GM12878 (cell line): ENCODE measurements at regions not wholly inside any gene's neighbourhood (a gene's known extent, or its start where the extent isn't known, plus 50 kb on each side); places are given as distances from the start of the nearest gene placed in this dataset.
A peak's percentile ranks its signal among the peaks of the same experiment; 100 is the strongest.

Experiments used
- ATAC-seq: fragments of 200-7000 bp; cut with Tn5 transposase; 3 replicates; pipeline ENCODE4 v1.9.1; 2020; ENCODE audit warnings: mild to moderate bottlenecking, moderate library complexity
- BruUV-seq: library from RNA; stranded (reverse); fragments of 400-500 nt; replicated peaks from 2 replicates; lab custom pipeline; 2021; lab: Mats Ljungman, UMichigan
- CTCF ChIA-PET: fragments of 300-600 bp; sonication (Branson Sonifier 250); formaldehyde crosslinking; extraction: SDS; loops from one replicate; lab custom pipeline; 2021; ENCODE audit warnings: inconsistent platforms; lab: Yijun Ruan, JAX
- POLR2A ChIA-PET: fragments of 350-600 bp; formaldehyde crosslinking; extraction: SDS; loops from one replicate; lab custom pipeline; 2021; ENCODE audit warnings: inconsistent platforms; lab: Charles Lee
- RAD21 ChIA-PET: fragments of 300-600 bp; sonication (Branson Sonifier 250); formaldehyde crosslinking; loops from one replicate; lab custom pipeline; 2023; ENCODE audit warnings: antibody characterized with exemption; ENCODE audit not compliant: unreplicated experiment; lab: Charles Lee
- SMC1A ChIA-PET: fragments of 300-600 bp; sonication (Branson Sonifier 250); formaldehyde crosslinking; loops from one replicate; lab custom pipeline; 2023; ENCODE audit not compliant: unreplicated experiment, uncharacterized antibody; lab: Charles Lee
- DNase-seq: peaks from one replicate; pipeline ENCODE4 v3.0.0-alpha.2; 2011; ENCODE audit warnings: low read depth, low spot score
- FAIRE-seq: peaks from 3 replicates; lab custom pipeline; 2011; peaks lifted over from hg19 to GRCh38; lab: Jason Lieb, UNC
- H2AFZ ChIP-seq: 2 replicates; pipeline ENCODE4 v1.6.0; 2011; ENCODE audit warnings: low read depth, low read length, control low read depth; ENCODE audit not compliant: control insufficient read depth
- H3K27ac ChIP-seq: 2 replicates; pipeline ENCODE4 v1.5.1; 2011; ENCODE audit warnings: control low read depth; ENCODE audit not compliant: control insufficient read depth, insufficient read depth
- H3K27me3 ChIP-seq, 2 experiments: replicated peaks in 1 of 2; 2 replicates each; pipeline versions ENCODE4 v1.6.0 to v1.6.1; 2011; ENCODE audit warnings: low read length in 1 of 2; ENCODE audit not compliant: control insufficient read depth in 2 of 2, insufficient read depth in 2 of 2
- H3K36me3 ChIP-seq, 2 experiments: 2 replicates each; pipeline ENCODE4 v1.5.1; 2011; ENCODE audit warnings: low read length in 1 of 2; ENCODE audit not compliant: control insufficient read depth in 2 of 2, insufficient read depth in 2 of 2
- H3K4me1 ChIP-seq: 2 replicates; pipeline ENCODE4 v1.6.1; 2011; ENCODE audit warnings: mild to moderate bottlenecking, low read length, moderate library complexity, mixed read lengths; ENCODE audit not compliant: control insufficient read depth, insufficient read depth
- H3K4me2 ChIP-seq: 2 replicates; pipeline ENCODE4 v1.6.0; 2011; ENCODE audit warnings: control low read depth; ENCODE audit not compliant: control insufficient read depth, insufficient read depth
- H3K4me3 ChIP-seq: fragments of 200-600 bp; sonication (generic); 2 replicates; pipeline ENCODE4 v1.5.1; 2016
- H3K79me2 ChIP-seq: 2 replicates; pipeline ENCODE4 v1.6.0; 2011; ENCODE audit warnings: low read length; ENCODE audit not compliant: control insufficient read depth, insufficient read depth
- H3K9ac ChIP-seq: 2 replicates; pipeline ENCODE4 v1.8.0; 2011; ENCODE audit warnings: low read length, control low read depth, mixed read lengths; ENCODE audit not compliant: control insufficient read depth, insufficient read depth
- H3K9me3 ChIP-seq: replicated peaks from 3 replicates; pipeline ENCODE4 v1.5.1; 2011; ENCODE audit warnings: mild to moderate bottlenecking, low read length; ENCODE audit not compliant: control insufficient read depth, insufficient read depth
- H4K20me1 ChIP-seq: 2 replicates; pipeline ENCODE4 v1.6.0; 2011; ENCODE audit not compliant: control insufficient read depth, insufficient read depth
- CBFB ChIP-seq: IDR thresholded peaks from 2 replicates; pipeline ENCODE4 v1.6.1; 2016; ENCODE audit warnings: antibody characterized with exemption, low read depth
- EZH2 ChIP-seq: IDR thresholded peaks from 2 replicates; pipeline ENCODE4 v1.6.1; 2012; ENCODE audit warnings: low read depth, mild to moderate bottlenecking, control low read depth, inconsistent platforms, low read length, borderline replicate concordance; ENCODE audit not compliant: control insufficient read depth
- IRF3 ChIP-seq: fragments of 450-650 bp; IDR thresholded peaks from 2 replicates; pipeline ENCODE4 v1.6.1; 2014; ENCODE audit warnings: mild to moderate bottlenecking
- KDM1A ChIP-seq: fragments of 200-600 bp; sonication (generic); IDR thresholded peaks from 2 replicates; pipeline ENCODE4 v1.6.1; 2016; ENCODE audit warnings: borderline replicate concordance
- KLF5 ChIP-seq: fragments of 450-650 bp; IDR thresholded peaks from 2 replicates; pipeline ENCODE4 v1.6.1; 2014; ENCODE audit warnings: mild to moderate bottlenecking; ENCODE audit not compliant: partially characterized antibody
- MEF2A ChIP-seq: IDR thresholded peaks from 2 replicates; pipeline ENCODE4 v1.6.1; 2011; ENCODE audit warnings: low read depth, mild to moderate bottlenecking, low read length, moderate library complexity; ENCODE audit not compliant: insufficient read depth
- PKNOX1 ChIP-seq: fragments of 450-650 bp; IDR thresholded peaks from 2 replicates; pipeline ENCODE4 v1.6.1; 2016; ENCODE audit warnings: mild to moderate bottlenecking
- SPI1 ChIP-seq: IDR thresholded peaks from 2 replicates; pipeline ENCODE4 v1.6.1; 2011; ENCODE audit warnings: low read depth, mild to moderate bottlenecking, low read length, moderate library complexity, borderline replicate concordance; ENCODE audit not compliant: insufficient read depth
- SREBF1 ChIP-seq: IDR thresholded peaks from 2 replicates; pipeline ENCODE4 v1.6.1; 2012; ENCODE audit warnings: mild to moderate bottlenecking, low read length
- TARDBP ChIP-seq: IDR thresholded peaks from 2 replicates; pipeline ENCODE4 v1.6.1; 2016; ENCODE audit warnings: borderline replicate concordance
- WGBS: methylation state at CpG from one replicate; pipeline ENCODE4 v1.1.6; 2016; ENCODE audit warnings: low lambda C conversion rate; ENCODE audit not compliant: insufficient replicate concordance, insufficient coverage; ENCODE audit errors: missing lambda C conversion rate; 5-methylcytosine and 5-hydroxymethylcytosine counted together
- in situ Hi-C: fragments of 300-500 bp; cut with MboI; formaldehyde crosslinking; loops from 9 replicates; pipeline ENCODE4 v1.14.3; 2018; ENCODE audit warnings: mixed read lengths
- intact Hi-C: fragments of 100-400 bp; cut with micrococcal nuclease; formaldehyde crosslinking; loops from one replicate; pipeline ENCODE4 v1.14.2; 2022; ENCODE audit not compliant: unreplicated experiment

- ChIA-PET SMC1A (interaction anchor here (0.9 to 1.7 kb wide), 3 partner anchors 14 to 21 kb away, joined by 3 to 6 read pairs (median 3); a partner anchor contains a TSS), RAD21 (interaction anchor here (0.6 to 2.9 kb wide), 3 partner anchors 13 to 44 kb away, joined by 3 to 26 read pairs (median 3); a partner anchor contains a TSS), POLR2A (interaction anchor here (0.6 to 1.5 kb wide), 6 partner anchors 10 to 48 kb away, joined by 3 to 6 read pairs (median 4); a partner anchor contains a TSS), CTCF (interaction anchor here (0.8 to 1.5 kb wide), 2 partner anchors 18 to 71 kb away, joined by 3 read pairs; no protein-coding TSS in a partner anchor)
- FAIRE-seq (no peak), ATAC-seq (no peak), DNase-seq (no peak)
- Histone ChIP-seq H3K9me3 (no peaks in the 10 kb centered on the region), H3K9ac (no peak overlapping the region; the same call in 1 of the 2 replicates), H3K36me3 (no peaks in the 10 kb centered on the region), H2AFZ (peak overlapping the region; percentile 36), H3K4me1 (peaks cover 14% of the 10 kb centered on the region), H3K27me3 (no peaks in the 10 kb centered on the region), H3K4me3 (no peak overlapping the region), H3K4me2 (peak overlapping the region; percentile 31), H3K79me2 (peaks cover 8% of the 10 kb centered on the region), H3K27ac (peak overlapping the region; percentile 96), H4K20me1 (no peaks in the 10 kb centered on the region)
- 44% methylated on average over 8 of the region's 8 CpGs for WGBS
- intact Hi-C loops = no loop called here
- TF ChIP-seq SREBF1 = no peak
- TF ChIP-seq MEF2A = no peak
- no peak for TF ChIP-seq EZH2
- TF ChIP-seq TARDBP = no peak
- no peak for TF ChIP-seq KLF5
- TF ChIP-seq CBFB = no peak
- no peak for TF ChIP-seq PKNOX1
- TF ChIP-seq IRF3 = no peak
- no peak for TF ChIP-seq KDM1A
- no peak for TF ChIP-seq SPI1
- in situ Hi-C loops = no loop called here
- no TSS peak for BruUV-seq
Measured at GRCh38 chr6:26202811-26203583, 115.8 kb downstream of the HFE start.
